Activated CD8-positive, alpha-beta T cell treated with anti-CD3 and anti-CD28 coated beads for 36 hours (primary cell): ENCODE measurements at regions not wholly inside any gene's neighbourhood (a gene's known extent, or its start where the extent isn't known, plus 50 kb on each side); places are given as distances from the start of the nearest gene placed in this dataset.
A peak's percentile ranks its signal among the peaks of the same experiment; 100 is the strongest.

Experiments used
- ATAC-seq: fragments of 200-7000 bp; cut with Tn5 transposase; one replicate; pipeline ENCODE4 v1.10.0; 2021; ENCODE audit warnings: mild to moderate bottlenecking, moderate library complexity
- CTCF ChIA-PET: fragments of 350-600 bp; sonication (Branson Sonifier 250); formaldehyde crosslinking; loops from one replicate; lab custom pipeline; 2021; ENCODE audit warnings: antibody characterized with exemption; lab: Charles Lee
- POLR2A ChIA-PET: fragments of 350-600 bp; sonication (Branson Sonifier 250); formaldehyde crosslinking; loops from one replicate; lab custom pipeline; 2021; ENCODE audit warnings: antibody characterized with exemption; lab: Charles Lee
- DNase-seq: peaks from one replicate; pipeline ENCODE4 v3.0.0-alpha.2; 2020
- H3K27ac Mint-ChIP-seq: one replicate; pipeline ENCODE4 v1.8.0; 2021; ENCODE audit warnings: mild to moderate bottlenecking, mixed read lengths
- H3K27me3 Mint-ChIP-seq: one replicate; pipeline ENCODE4 v1.8.0; 2021; ENCODE audit warnings: mixed read lengths
- H3K36me3 Mint-ChIP-seq: one replicate; pipeline ENCODE4 v1.8.0; 2021; ENCODE audit warnings: low read depth, mixed read lengths
- H3K4me1 Mint-ChIP-seq: one replicate; pipeline ENCODE4 v1.8.0; 2021; ENCODE audit warnings: low read depth, mixed read lengths
- H3K4me3 Mint-ChIP-seq: one replicate; pipeline ENCODE4 v1.8.0; 2021; ENCODE audit warnings: mild to moderate bottlenecking, moderate library complexity, mixed read lengths
- H3K9me3 Mint-ChIP-seq: one replicate; pipeline ENCODE4 v1.8.0; 2021; ENCODE audit warnings: mixed read lengths
- intact Hi-C: fragments of 100-400 bp; cut with micrococcal nuclease; formaldehyde crosslinking; loops from one replicate; pipeline ENCODE4 v1.10.0; 2022
- TF ChIP-seq, protein P1 (sequence below): fragments of 200-600 bp; IDR thresholded peaks from one replicate; pipeline ENCODE4 v1.8.0; 2022; ENCODE audit warnings: antibody characterized with exemption, mild to moderate bottlenecking

DNA sequence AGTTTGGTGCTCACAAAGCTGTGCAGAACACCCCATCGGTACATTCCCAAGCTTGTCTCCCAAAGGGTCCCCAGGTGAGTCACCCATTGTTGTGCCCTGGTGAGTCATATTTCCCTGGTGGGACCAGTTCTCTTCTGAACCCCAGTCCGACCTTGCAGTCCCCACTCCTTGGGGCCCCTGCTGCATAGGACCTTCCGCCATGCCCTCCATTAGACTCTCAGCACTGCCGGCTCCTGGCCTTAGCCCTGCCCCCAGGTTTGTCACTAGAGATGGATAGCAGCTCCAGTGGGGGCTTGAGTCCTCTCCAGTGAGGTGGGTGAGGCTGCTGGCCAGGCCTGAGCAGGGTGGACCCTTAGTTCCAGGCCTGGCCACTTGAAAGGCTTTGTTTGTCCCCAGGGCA is 80.5 kb upstream of the MKI67 start:
- intact Hi-C loops: no loop called here
- TF ChIP-seq, protein P1, sequence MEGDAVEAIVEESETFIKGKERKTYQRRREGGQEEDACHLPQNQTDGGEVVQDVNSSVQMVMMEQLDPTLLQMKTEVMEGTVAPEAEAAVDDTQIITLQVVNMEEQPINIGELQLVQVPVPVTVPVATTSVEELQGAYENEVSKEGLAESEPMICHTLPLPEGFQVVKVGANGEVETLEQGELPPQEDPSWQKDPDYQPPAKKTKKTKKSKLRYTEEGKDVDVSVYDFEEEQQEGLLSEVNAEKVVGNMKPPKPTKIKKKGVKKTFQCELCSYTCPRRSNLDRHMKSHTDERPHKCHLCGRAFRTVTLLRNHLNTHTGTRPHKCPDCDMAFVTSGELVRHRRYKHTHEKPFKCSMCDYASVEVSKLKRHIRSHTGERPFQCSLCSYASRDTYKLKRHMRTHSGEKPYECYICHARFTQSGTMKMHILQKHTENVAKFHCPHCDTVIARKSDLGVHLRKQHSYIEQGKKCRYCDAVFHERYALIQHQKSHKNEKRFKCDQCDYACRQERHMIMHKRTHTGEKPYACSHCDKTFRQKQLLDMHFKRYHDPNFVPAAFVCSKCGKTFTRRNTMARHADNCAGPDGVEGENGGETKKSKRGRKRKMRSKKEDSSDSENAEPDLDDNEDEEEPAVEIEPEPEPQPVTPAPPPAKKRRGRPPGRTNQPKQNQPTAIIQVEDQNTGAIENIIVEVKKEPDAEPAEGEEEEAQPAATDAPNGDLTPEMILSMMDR: no peak
- peaks cover 5% of the 10 kb centered on the region for H3K4me1 Mint-ChIP-seq
- no peak for DNase-seq
- H3K27me3 Mint-ChIP-seq: peaks cover 2% of the 10 kb centered on the region
- H3K4me3 Mint-ChIP-seq: no peak overlapping the region
- no peak for ATAC-seq
- ChIA-PET CTCF (interaction anchor here (1.1 to 2.0 kb wide), 4 partner anchors 19 to 57 kb away, joined by 3 to 7 read pairs (median 4); no protein-coding TSS in a partner anchor), POLR2A (no interaction called here)
- no peak overlapping the region for H3K27ac Mint-ChIP-seq
- H3K9me3 Mint-ChIP-seq: peaks cover 10% of the 10 kb centered on the region
- H3K36me3 Mint-ChIP-seq: peaks cover 6% of the 10 kb centered on the region

DNA sequence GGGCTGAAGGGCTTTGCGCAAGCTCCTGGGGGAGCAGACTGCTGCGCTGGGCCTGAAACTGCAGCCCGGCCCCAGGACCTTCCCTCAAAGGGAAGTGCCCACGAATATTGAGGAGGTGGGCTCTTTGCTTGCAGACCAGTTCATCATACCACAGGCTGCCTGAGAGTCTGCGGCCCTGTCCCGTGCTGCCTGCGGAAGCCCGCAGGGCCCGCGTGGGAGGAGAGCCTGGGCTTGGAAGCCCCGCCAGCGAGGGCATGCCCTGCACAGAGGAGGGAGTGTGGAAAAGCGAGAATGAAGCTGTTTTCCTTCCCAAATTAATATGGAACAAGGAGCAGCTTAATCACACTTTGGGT is 83.6 kb upstream of the MKI67 start:
- no peaks in the 10 kb centered on the region for H3K9me3 Mint-ChIP-seq
- ATAC-seq (peak; percentile 3), DNase-seq (no peak)
- intact Hi-C loops: no loop called here
- H3K27me3 Mint-ChIP-seq: no peaks in the 10 kb centered on the region
- H3K4me1 Mint-ChIP-seq: peaks cover 9% of the 10 kb centered on the region
- CTCF ChIA-PET: interaction anchor here (0.9 to 5.7 kb wide), 8 partner anchors 9 to 33 kb away, joined by 3 to 65 read pairs (median 8); no protein-coding TSS in a partner anchor
- no peaks in the 10 kb centered on the region for H3K36me3 Mint-ChIP-seq
- no peak overlapping the region for H3K27ac Mint-ChIP-seq
- TF ChIP-seq, protein P1: no peak
- peak overlapping the region; percentile 69 for H3K4me3 Mint-ChIP-seq
- POLR2A ChIA-PET: interaction anchor here (0.6 to 1.2 kb wide), 2 partner anchors 23 to 58 kb away, joined by 3 read pairs; no protein-coding TSS in a partner anchor

DNA sequence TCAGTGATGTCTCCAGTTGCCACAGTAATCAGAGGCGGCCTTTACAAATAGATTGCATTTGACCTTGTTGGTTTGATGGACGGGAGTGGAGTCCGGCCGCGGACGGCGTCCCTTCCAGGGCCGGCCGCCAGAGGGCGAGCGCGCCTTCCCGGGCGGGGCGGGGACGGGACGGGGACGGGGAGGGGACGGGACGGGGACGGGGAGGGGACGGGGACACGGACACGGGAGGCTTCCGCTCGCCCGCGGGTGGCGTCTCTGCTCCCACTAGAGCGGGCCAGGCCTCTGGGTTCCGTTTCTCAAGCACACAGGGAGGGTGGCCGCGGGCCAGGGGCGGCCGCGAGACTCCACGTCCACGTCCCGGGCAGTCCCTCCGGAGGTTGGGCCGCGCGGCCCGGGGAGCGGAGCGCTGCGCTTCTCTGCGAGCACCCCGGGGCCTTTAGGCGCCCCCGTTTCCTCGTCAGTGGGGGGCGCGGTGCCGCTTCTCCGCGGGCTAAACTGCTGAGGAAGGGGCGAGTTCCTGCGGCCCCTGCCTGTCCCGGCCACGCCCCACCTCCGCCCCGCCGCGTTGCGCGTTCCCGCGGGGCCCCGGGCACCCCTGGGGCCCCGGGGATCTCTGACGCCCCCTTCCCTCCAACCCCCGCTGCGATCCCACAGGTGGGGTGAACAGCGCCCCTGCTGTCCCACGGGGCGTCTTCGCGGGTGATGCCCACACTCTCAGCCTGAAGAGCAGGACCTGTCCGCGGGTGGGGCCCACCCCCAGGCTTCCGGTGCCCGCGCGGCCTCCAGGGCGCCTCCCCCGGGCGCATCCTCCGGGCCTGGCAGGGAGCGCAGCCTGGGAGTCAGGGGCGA is 84.2 kb upstream of the MKI67 start:
- H3K4me1 Mint-ChIP-seq: peaks cover 9% of the 10 kb centered on the region

DNA sequence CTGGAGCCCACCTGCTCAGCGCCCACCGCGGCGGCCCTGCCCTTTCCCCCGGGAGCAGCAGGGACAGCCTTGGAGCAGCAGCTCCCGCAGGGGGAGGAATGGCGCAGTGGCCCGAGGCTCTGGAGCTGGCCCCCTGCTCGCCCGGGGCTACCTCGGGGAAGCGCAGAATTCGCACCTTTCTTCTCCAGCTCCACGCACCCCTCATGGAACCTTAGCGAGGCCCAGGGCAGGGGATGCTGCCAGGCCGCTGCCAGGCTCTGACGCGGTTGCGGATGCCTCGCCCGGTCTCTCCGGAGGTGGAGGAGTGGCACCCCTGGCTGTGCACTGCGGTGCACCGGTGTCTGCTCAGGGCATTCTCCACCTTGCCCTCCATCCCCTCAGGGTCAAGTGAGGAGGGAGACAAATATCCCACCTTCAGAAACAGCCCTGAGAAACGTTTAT is 84.9 kb upstream of the MKI67 start:
- ChIA-PET CTCF (interaction anchor here (0.9 to 5.7 kb wide), 20 partner anchors 11 to 163 kb away, joined by 3 to 65 read pairs (median 6); no protein-coding TSS in a partner anchor), POLR2A (interaction anchor here (1.4 kb wide), 1 partner anchor 85 kb away, joined by 3 read pairs; the partner anchor contains the start of gene MKI67)
- Mint-ChIP-seq H3K4me3 (peak overlapping the region; percentile 45), H3K9me3 (no peaks in the 10 kb centered on the region), H3K36me3 (no peaks in the 10 kb centered on the region), H3K27me3 (no peaks in the 10 kb centered on the region), H3K4me1 (peaks cover 9% of the 10 kb centered on the region), H3K27ac (no peak overlapping the region)
- no peak for DNase-seq
- TF ChIP-seq, protein P1: no peak
- intact Hi-C loops: no loop called here
- no peak for ATAC-seq

More for the DNA sequence above, 84.2 kb upstream of the MKI67 start:
- Mint-ChIP-seq H3K9me3 (no peaks in the 10 kb centered on the region), H3K27ac (no peak overlapping the region), H3K4me3 (peak overlapping the region; percentile 69), H3K36me3 (no peaks in the 10 kb centered on the region), H3K27me3 (no peaks in the 10 kb centered on the region)
- DNase-seq (peak; percentile 66), ATAC-seq (peak; percentile 80)
- TF ChIP-seq, protein P1: peak; percentile 69
- intact Hi-C loops: no loop called here
- POLR2A ChIA-PET: interaction anchor here (0.6 to 1.4 kb wide), 3 partner anchors 23 to 85 kb away, joined by 3 read pairs; partner anchors contain the start of gene MKI67
- CTCF ChIA-PET: interaction anchor here (0.9 to 5.7 kb wide), 12 partner anchors 9 to 83 kb away, joined by 3 to 65 read pairs (median 14); no protein-coding TSS in a partner anchor
